D721Med (cell line): ENCODE measurements at regions not wholly inside any gene's neighbourhood (a gene's known extent, or its start where the extent isn't known, plus 50 kb on each side); places are given as distances from the start of the nearest gene placed in this dataset.

Experiments
- DNase-seq: peaks from one replicate; pipeline ENCODE4 v3.0.0; 2011; ENCODE audit warnings: low spot score; ENCODE audit not compliant: insufficient read length
- FAIRE-seq: peaks from 2 replicates; lab custom pipeline; 2011; peaks lifted over from hg19 to GRCh38; lab: Jason Lieb, UNC
- CTCF ChIP-seq: IDR thresholded peaks from 2 replicates; pipeline ENCODE4 v1.5.1; 2012; ENCODE audit warnings: mild to moderate bottlenecking, control low read depth; ENCODE audit not compliant: insufficient read depth; ENCODE audit errors: missing control alignments

DNA sequence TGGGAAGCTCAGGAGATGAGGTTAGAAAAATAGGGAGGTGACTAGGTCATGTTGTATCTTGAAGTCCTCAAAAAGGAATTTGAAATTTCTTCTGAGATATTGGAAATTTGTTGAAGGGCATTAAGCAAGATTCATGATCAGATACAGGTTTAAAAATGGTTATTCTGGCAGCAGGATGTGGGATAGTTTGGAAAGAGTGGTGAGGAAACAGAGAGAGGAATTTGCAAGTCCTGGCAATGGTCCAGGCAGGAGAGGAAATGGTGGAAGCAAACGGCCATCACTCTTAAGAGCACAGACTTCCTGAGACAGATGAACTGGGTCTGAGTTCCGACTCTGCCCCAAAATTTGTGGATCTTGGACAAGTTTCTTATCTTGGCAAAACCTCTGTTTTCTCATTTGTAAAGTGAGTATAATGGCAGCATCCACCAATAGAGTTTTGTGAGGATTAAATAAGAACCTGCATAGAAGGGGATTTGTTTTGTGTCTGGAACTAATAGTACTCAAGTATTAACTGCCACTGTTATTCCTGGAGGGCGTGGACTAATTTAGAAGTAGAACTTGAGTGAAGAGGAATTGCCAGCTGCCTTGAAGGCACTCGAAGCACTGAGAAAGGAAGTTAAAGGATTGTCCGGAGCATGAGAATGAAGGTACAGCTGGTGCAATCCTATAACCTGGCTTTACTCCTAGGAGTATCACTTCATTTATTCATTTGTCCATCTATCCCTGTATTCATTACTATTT, 99.6 kb downstream of the CCNA1 start:
- TF ChIP-seq CTCF, result no peak
- DNase-seq (no peak), FAIRE-seq (no peak)

DNA sequence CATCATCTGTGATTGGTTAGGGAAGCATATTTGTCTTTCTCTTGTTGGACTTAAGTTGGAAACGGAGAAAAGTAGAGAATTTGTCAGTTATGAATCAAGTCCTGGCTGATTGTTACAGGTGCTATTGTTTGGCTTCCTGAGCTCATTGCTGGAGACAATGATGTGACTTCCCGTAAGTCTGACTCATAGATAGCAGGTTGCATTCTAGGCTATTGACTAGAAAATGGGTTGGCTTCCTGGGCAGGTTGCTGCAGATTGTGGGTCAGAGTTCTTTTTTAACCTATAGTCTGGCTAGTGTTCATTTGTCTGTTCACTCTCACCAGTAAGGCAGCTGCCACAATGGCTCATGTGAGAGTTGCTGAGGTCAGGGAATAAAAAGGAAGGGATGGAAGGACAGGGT, 101.5 kb downstream of the CCNA1 start:
- DNase-seq (no peak), FAIRE-seq (no peak)
- no peak for TF ChIP-seq CTCF

DNA sequence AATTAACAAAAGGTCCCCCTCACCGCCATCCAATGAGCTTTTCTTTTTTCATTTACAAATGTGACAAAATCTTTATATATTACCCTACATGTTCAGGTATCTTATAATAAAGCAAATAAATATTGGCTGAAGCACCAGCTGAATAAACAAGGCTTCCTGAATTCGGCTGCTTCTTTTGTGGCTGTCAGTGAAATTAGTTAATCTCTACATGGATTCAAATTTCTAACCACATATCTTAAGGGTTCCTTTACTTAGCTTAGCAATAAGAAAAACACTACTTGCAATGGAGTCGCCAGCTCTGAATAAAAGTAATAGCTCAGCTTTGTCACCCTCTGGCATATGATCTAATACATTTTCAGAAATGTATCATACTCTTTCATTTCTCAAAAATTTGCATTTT, 104.3 kb downstream of the CCNA1 start:
- no peak for TF ChIP-seq CTCF
- DNase-seq (no peak), FAIRE-seq (no peak)

GRCh38 chr13:36543671-36544070, 111.4 kb downstream of the CCNA1 start:
- FAIRE-seq, result peak; percentile 69
- TF ChIP-seq CTCF, result no peak
- no peak for DNase-seq

GRCh38 chr13:36548129-36548528, 115.8 kb downstream of the CCNA1 start:
- TF ChIP-seq CTCF, result no peak
- FAIRE-seq, result no peak
- no peak for DNase-seq

GRCh38 chr13:36549126-36549702, 116.9 kb downstream of the CCNA1 start:
- FAIRE-seq, result no peak

More at GRCh38 chr13:36549126-36549702, 116.9 kb downstream of the CCNA1 start:
- no peak for DNase-seq
- no peak for TF ChIP-seq CTCF
